Endodermal cell (in vitro differentiated cells): ENCODE measurements at regions not wholly inside any gene's neighbourhood (a gene's known extent, or its start where the extent isn't known, plus 50 kb on each side); places are given as distances from the start of the nearest gene placed in this dataset.
A peak's percentile ranks its signal among the peaks of the same experiment; 100 is the strongest.

Experiments
- DNase-seq: peaks from one replicate; pipeline ENCODE4 v3.0.0-alpha.2; 2017
- H3K27ac ChIP-seq: 2 replicates; pipeline ENCODE4 v1.5.1; 2013; ENCODE audit warnings: mild to moderate bottlenecking, low read depth, low read length, moderate library complexity
- H3K27me3 ChIP-seq: 2 replicates; pipeline ENCODE4 v1.6.1; 2013; ENCODE audit warnings: mild to moderate bottlenecking, low read length, moderate library complexity; ENCODE audit not compliant: insufficient read depth, control insufficient read depth, poor library complexity, severe bottlenecking
- H3K36me3 ChIP-seq: 2 replicates; pipeline ENCODE4 v1.7.0; 2013; ENCODE audit warnings: mild to moderate bottlenecking, low read length, moderate library complexity; ENCODE audit not compliant: control insufficient read depth, insufficient read depth
- H3K4me1 ChIP-seq: one replicate; pipeline ENCODE4 v1.7.0; 2013; ENCODE audit warnings: low read length; ENCODE audit not compliant: control insufficient read depth, insufficient read depth
- H3K4me3 ChIP-seq: 2 replicates; pipeline ENCODE4 v1.5.1; 2013; ENCODE audit warnings: mild to moderate bottlenecking, low read length, moderate library complexity
- H3K9ac ChIP-seq: 2 replicates; pipeline ENCODE4 v1.6.1; 2013; ENCODE audit warnings: mild to moderate bottlenecking, low read length, moderate library complexity; ENCODE audit not compliant: poor library complexity, severe bottlenecking; ENCODE audit errors: extremely low read depth
- H3K9me3 ChIP-seq: 2 replicates; pipeline ENCODE4 v1.6.1; 2013; ENCODE audit warnings: mild to moderate bottlenecking, low read length, moderate library complexity; ENCODE audit not compliant: control insufficient read depth
- H3K27ac Mint-ChIP-seq: 2 replicates; pipeline ENCODE4 v1.8.0; 2020; ENCODE audit warnings: mixed read lengths
- H3K27me3 Mint-ChIP-seq: 2 replicates; pipeline ENCODE4 v1.8.0; 2021; ENCODE audit warnings: mild to moderate bottlenecking, mixed read lengths; ENCODE audit not compliant: insufficient read depth
- H3K36me3 Mint-ChIP-seq: 2 replicates; pipeline ENCODE4 v1.8.0; 2020; ENCODE audit warnings: low read depth, mixed read lengths
- H3K4me1 Mint-ChIP-seq: 2 replicates; pipeline ENCODE4 v1.8.0; 2020; ENCODE audit warnings: mixed read lengths
- H3K4me3 Mint-ChIP-seq: 2 replicates; pipeline ENCODE4 v1.8.0; 2020; ENCODE audit warnings: mild to moderate bottlenecking, moderate library complexity, mixed read lengths
- H3K9me3 Mint-ChIP-seq: 2 replicates; pipeline ENCODE4 v1.8.0; 2020; ENCODE audit warnings: mild to moderate bottlenecking, mixed read lengths
- CTCF ChIP-seq: fragments of 200-600 bp; sonication (generic); conservative IDR thresholded peaks from 2 replicates; pipeline ENCODE4 v1.5.0; 2021; ENCODE audit warnings: antibody characterized with exemption, mild to moderate bottlenecking
- WGBS, 2 experiments: methylation state at CpG; one replicate each; pipeline versions ENCODE4 v1.1.5 to v1.1.7; 2013; ENCODE audit warnings: missing lambda C conversion rate in 2 of 2, mixed read lengths in 1 of 2; ENCODE audit not compliant: insufficient coverage in 1 of 2, insufficient read length in 1 of 2; 5-methylcytosine and 5-hydroxymethylcytosine counted together

GRCh38 chr4:23165669-23166068 lies 472.9 kb downstream of the GBA3 start:
- TF ChIP-seq CTCF = no peak
- no peak for DNase-seq
- no peaks in the 10 kb centered on the region for H3K4me1 ChIP-seq
- no peak overlapping the region for H3K9ac ChIP-seq
- Mint-ChIP-seq H3K36me3 (no peaks in the 10 kb centered on the region), H3K27me3 (no peaks in the 10 kb centered on the region), H3K4me3 (no peak overlapping the region), H3K9me3 (peaks cover 3% of the 10 kb centered on the region), H3K4me1 (peaks cover 10% of the 10 kb centered on the region), H3K27ac (no peak overlapping the region)
- H3K27me3 ChIP-seq = no peaks in the 10 kb centered on the region
- H3K4me3 ChIP-seq = no peak overlapping the region
- WGBS, 2 experiments = no CpG with 5 or more reads among the region's 1 CpG
- H3K36me3 ChIP-seq = no peaks in the 10 kb centered on the region
- peaks cover 6% of the 10 kb centered on the region for H3K9me3 ChIP-seq
- no peak overlapping the region for H3K27ac ChIP-seq

DNA sequence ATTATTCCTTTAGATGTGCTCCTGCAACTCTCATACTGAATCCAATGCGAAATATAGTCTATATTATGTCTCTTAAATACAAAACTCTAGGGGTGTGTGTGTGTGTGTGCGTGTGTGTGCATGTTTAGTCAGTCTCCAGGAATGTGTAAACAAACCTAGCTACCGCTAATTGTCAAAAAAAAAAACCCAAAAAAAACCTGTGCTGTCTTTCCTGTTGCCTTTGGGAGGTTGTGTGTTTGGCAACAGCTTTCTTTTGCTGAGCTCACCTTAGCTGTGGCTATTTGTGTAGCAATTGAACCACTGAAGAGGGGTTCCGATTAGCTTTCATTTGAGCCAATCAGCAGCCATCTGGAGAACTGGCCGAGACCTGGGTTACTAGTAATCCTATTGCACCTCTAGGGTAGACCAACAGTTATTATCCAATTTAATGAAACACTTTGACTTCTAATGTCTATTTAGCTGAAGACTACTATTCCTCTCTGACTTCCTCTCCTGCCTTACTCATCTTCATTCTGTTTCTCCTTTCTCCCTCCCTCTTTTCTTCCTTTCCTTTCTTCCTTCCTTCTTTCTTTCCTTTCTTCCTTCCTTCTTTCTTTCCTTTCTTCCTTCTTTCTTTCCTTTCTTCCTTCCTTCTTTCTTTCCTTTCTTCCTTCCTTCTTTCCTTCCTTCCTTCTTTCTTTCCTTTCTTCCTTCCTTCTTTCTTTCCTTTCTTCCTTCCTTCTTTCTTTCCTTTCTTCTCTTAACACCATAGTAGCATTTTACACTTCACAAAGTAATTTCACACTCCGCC lies 471.1 kb downstream of the GBA3 start:
- H3K4me1 Mint-ChIP-seq = peaks cover 10% of the 10 kb centered on the region
- 79 to 83% methylated on average over 2 to 5 of the region's 6 CpGs for WGBS, 2 experiments
- no peak overlapping the region for H3K4me3 Mint-ChIP-seq
- peak overlapping the region; percentile 43 for H3K27ac Mint-ChIP-seq
- H3K4me1 ChIP-seq = no peaks in the 10 kb centered on the region
- no peak for DNase-seq
- H3K27me3 Mint-ChIP-seq = no peaks in the 10 kb centered on the region
- H3K36me3 ChIP-seq = no peaks in the 10 kb centered on the region
- peaks cover 6% of the 10 kb centered on the region for H3K9me3 ChIP-seq
- H3K4me3 ChIP-seq = no peak overlapping the region
- no peak overlapping the region for H3K9ac ChIP-seq
- no peak for TF ChIP-seq CTCF
- H3K9me3 Mint-ChIP-seq = peaks cover 3% of the 10 kb centered on the region
- no peak overlapping the region for H3K27ac ChIP-seq
- H3K27me3 ChIP-seq = no peaks in the 10 kb centered on the region
- no peaks in the 10 kb centered on the region for H3K36me3 Mint-ChIP-seq

- Mint-ChIP-seq H3K27me3 (no peaks in the 10 kb centered on the region), H3K4me3 (no peak overlapping the region), H3K36me3 (no peaks in the 10 kb centered on the region), H3K4me1 (peaks cover 10% of the 10 kb centered on the region), H3K27ac (no peak overlapping the region), H3K9me3 (peaks cover 1% of the 10 kb centered on the region)
- H3K4me3 ChIP-seq = no peak overlapping the region
- no peaks in the 10 kb centered on the region for H3K27me3 ChIP-seq
- H3K9ac ChIP-seq = no peak overlapping the region
- H3K27ac ChIP-seq = peak overlapping the region; percentile 74
- H3K36me3 ChIP-seq = no peaks in the 10 kb centered on the region
- 73 to 90% methylated on average over 2 of the region's 2 CpGs for WGBS, 2 experiments
- no peaks in the 10 kb centered on the region for H3K9me3 ChIP-seq
- TF ChIP-seq CTCF = no peak
- no peaks in the 10 kb centered on the region for H3K4me1 ChIP-seq
- no peak for DNase-seq
These were observed 469.5 kb downstream of the GBA3 start for GRCh38 chr4:23162275-23162674.
